GM23248 (cell line): ENCODE measurements at regions not wholly inside any gene's neighbourhood (a gene's known extent, or its start where the extent isn't known, plus 50 kb on each side); places are given as distances from the start of the nearest gene placed in this dataset.

ENCODE experiments used
- EZH2 ChIP-seq: fragments of 200-600 bp; sonication (generic); IDR thresholded peaks from 2 replicates; pipeline ENCODE4 v1.6.1; 2018; ENCODE audit warnings: antibody characterized with exemption, mild to moderate bottlenecking; ENCODE audit not compliant: insufficient read depth, poor library complexity, severe bottlenecking
- EZH2phosphoT487 ChIP-seq: fragments of 200-600 bp; sonication (generic); IDR thresholded peaks from 2 replicates; pipeline ENCODE4 v1.6.1; 2018; ENCODE audit warnings: antibody characterized with exemption, moderate library complexity, mild to moderate bottlenecking, low read depth; ENCODE audit not compliant: insufficient read depth

DNA sequence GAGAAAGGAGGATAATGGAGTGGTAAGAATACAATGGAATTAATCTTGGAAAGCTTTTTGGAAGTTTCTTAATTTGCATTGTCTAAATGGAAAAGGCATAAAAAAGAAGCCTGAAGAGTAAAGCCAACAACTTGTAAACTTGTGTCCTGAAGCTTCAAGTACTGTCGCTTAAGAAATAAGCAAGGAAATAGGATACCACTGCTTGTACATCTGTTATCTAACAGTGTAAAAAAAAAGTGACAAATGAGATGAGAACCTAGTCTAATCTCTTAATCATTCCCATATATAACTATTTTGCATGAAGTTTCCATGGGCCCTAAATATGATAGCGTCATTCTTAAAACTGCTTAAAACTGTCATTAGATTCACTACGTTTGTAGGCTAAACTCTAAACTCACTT, 134.0 kb upstream of the DYRK2 start:
- no peak for TF ChIP-seq EZH2
- no peak for TF ChIP-seq EZH2phosphoT487
